Stomach smooth muscle (tissue), 2 donors: ENCODE measurements at regions not wholly inside any gene's neighbourhood (a gene's known extent, or its start where the extent isn't known, plus 50 kb on each side); places are given as distances from the start of the nearest gene placed in this dataset.

Experiments used
- H3K27ac ChIP-seq: one replicate; pipeline ENCODE4 v1.7.0; 2013; ENCODE audit warnings: mild to moderate bottlenecking, low read length, inconsistent platforms
- H3K27me3 ChIP-seq, 2 donors: one replicate each; pipeline ENCODE4 v1.7.0; 2013; ENCODE audit warnings: low read length in 2 of 2; ENCODE audit not compliant: insufficient read depth in 2 of 2, control insufficient read depth in 1 of 2
- H3K36me3 ChIP-seq, 2 donors: one replicate each; pipeline ENCODE4 v1.7.0; 2013; ENCODE audit warnings: low read length in 2 of 2; ENCODE audit not compliant: control insufficient read depth in 2 of 2, insufficient read depth in 2 of 2
- H3K4me1 ChIP-seq: one replicate; pipeline ENCODE4 v1.7.0; 2013; ENCODE audit warnings: low read length; ENCODE audit not compliant: control insufficient read depth, insufficient read depth
- H3K4me3 ChIP-seq, 2 donors: one replicate each; pipeline ENCODE4 v1.7.0; 2013; ENCODE audit warnings: low read length in 2 of 2
- H3K9ac ChIP-seq, 2 donors: one replicate each; pipeline ENCODE4 v1.7.0; 2013; ENCODE audit warnings: low read length in 2 of 2, mild to moderate bottlenecking in 1 of 2
- H3K9me3 ChIP-seq, 2 donors: one replicate each; pipeline ENCODE4 v1.7.0; 2013; ENCODE audit warnings: low read length in 2 of 2; ENCODE audit not compliant: control insufficient read depth in 2 of 2
- donor health status: healthy.
- donor health status: Pancreatic carcinoma.

DNA sequence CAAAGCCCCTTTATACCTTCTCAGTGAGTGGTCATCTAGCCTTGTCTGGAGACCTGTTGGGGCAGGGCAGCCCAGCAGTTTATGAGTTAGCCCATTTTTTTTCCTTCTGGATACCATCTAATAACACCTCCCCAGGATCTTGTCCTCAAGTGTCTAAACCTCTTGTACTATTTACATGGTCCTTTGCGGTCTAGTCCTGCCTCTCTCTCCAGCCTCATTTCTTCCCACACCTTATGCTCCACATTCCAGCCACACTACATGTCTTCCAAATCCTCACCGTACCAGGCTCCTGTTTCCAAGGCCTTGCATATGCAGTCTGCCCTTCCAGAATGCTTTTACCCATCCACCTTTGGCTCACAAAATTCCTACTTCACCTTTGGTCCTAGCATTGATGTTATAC, 77.2 kb downstream of the ADRB2 start:
- Histone ChIP-seq H3K9ac (no peak overlapping the region), H3K4me3 (no peak overlapping the region), H3K27ac (peak overlapping the region; percentile 81), H3K36me3 (no peaks in the 10 kb centered on the region), H3K9me3 (no peaks in the 10 kb centered on the region), H3K27me3 (no peaks in the 10 kb centered on the region), H3K4me1 (peaks cover 17% of the 10 kb centered on the region)

DNA sequence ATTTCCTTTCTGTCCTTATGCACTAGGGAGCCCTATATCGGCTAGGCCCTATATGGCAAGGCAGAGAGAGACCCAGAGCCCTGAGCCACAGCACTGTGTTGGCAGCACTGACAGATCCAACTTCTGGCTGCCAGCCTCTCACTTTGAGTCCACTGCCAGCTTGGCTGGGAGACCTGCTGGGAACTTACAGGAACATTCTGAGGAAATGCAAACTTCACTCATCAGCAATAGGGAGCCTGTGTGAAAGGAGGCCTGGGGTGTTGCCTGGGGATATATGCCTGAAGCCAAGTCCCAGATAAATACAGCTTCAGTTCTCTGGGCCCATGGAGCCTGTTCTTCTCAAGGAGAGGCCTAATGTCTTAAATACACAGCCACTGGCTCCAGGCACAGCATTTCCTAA, 78.0 kb downstream of the ADRB2 start:
- Histone ChIP-seq H3K9me3 (no peaks in the 10 kb centered on the region), H3K36me3 (no peaks in the 10 kb centered on the region), H3K27ac (peak overlapping the region; percentile 81), H3K4me1 (peaks cover 21% of the 10 kb centered on the region), H3K9ac (peak overlapping the region; percentile 2 to 39), H3K4me3 (no peak overlapping the region), H3K27me3 (no peaks in the 10 kb centered on the region)

GRCh38 chr5:148905541-148905940, 79.1 kb downstream of the ADRB2 start:
- H3K4me1 ChIP-seq = peaks cover 21% of the 10 kb centered on the region
- no peaks in the 10 kb centered on the region for H3K9me3 ChIP-seq
- H3K27ac ChIP-seq = peak overlapping the region; percentile 81
- H3K27me3 ChIP-seq = no peaks in the 10 kb centered on the region
- no peak overlapping the region for H3K4me3 ChIP-seq
- no peaks in the 10 kb centered on the region for H3K36me3 ChIP-seq
- peak overlapping the region in 1 of 2 donors; percentile 39 for H3K9ac ChIP-seq

DNA sequence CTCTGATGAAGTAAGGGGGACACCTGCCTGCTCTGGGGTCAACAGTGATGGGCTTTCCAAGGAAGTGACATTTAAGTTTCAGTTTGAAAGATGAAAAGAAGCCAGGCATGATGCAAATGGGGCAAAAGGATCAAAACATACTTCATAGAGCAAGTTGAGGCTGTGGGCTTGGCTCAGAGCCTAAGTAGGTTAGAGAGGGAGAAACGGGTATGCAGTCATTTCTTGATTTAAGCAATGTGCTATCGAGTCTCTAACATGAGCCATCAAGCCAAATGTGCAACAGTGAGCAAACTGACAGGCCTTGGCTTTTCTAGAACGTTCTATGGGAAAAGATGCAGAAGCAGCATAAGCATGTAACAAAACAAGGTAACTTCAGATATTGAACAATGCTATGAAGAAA, 80.6 kb downstream of the ADRB2 start:
- no peak overlapping the region for H3K4me3 ChIP-seq
- H3K4me1 ChIP-seq = peaks cover 27% of the 10 kb centered on the region
- H3K9ac ChIP-seq = no peak overlapping the region
- no peak overlapping the region for H3K27ac ChIP-seq
- H3K27me3 ChIP-seq = no peaks in the 10 kb centered on the region
- no peaks in the 10 kb centered on the region for H3K9me3 ChIP-seq
- no peaks in the 10 kb centered on the region for H3K36me3 ChIP-seq

DNA sequence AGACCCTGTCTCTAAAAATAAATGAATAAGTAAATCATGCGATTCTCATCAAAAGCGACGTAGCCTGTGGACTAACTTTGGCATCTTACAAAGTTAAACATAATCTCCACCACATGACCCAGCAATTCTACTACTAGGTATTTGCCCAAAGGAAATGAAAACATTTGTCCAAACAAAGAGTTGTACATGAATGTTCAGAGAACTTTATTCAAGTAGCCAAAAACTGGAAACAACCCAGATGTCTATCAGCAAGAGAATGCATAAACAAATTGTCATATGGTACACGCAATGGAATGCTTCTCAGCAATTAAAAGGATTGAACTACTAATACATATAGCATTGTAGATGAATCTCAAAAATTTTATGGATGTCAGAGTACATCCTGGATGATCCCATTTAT, 82.6 kb downstream of the ADRB2 start:
- Histone ChIP-seq H3K4me3 (no peak overlapping the region), H3K27me3 (no peaks in the 10 kb centered on the region), H3K36me3 (no peaks in the 10 kb centered on the region), H3K4me1 (peaks cover 30% of the 10 kb centered on the region), H3K27ac (no peak overlapping the region), H3K9ac (no peak overlapping the region), H3K9me3 (no peaks in the 10 kb centered on the region)

DNA sequence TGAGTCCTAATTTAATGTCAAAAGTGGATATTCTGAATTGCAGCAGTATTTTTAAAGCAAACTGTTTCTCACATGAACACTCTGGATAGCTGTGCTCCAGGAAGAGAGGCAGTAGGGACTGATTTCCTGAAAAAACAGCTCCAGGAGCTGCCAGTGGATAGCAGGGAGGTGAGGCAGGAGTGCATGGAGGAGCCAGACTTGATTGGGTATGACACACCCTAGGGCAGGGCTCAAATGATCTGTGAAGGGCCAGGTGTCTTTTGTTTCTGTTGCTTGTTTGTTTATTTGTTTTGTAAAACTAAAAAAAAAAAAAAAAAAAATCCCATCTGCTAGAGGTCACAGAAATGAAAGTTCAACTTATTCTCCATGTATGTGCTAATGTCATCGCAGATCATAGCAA, 83.4 kb downstream of the ADRB2 start:
- peaks cover 24% of the 10 kb centered on the region for H3K4me1 ChIP-seq
- H3K27ac ChIP-seq = no peak overlapping the region
- H3K9me3 ChIP-seq = no peaks in the 10 kb centered on the region
- no peak overlapping the region for H3K4me3 ChIP-seq
- H3K9ac ChIP-seq = no peak overlapping the region
- H3K27me3 ChIP-seq = no peaks in the 10 kb centered on the region
- H3K36me3 ChIP-seq = no peaks in the 10 kb centered on the region

GRCh38 chr5:148910216-148910615, 83.8 kb downstream of the ADRB2 start:
- no peak overlapping the region for H3K4me3 ChIP-seq
- no peaks in the 10 kb centered on the region for H3K36me3 ChIP-seq
- no peak overlapping the region for H3K27ac ChIP-seq
- no peak overlapping the region for H3K9ac ChIP-seq
- peaks cover 21% of the 10 kb centered on the region for H3K4me1 ChIP-seq
- no peaks in the 10 kb centered on the region for H3K27me3 ChIP-seq
- H3K9me3 ChIP-seq = no peaks in the 10 kb centered on the region

DNA sequence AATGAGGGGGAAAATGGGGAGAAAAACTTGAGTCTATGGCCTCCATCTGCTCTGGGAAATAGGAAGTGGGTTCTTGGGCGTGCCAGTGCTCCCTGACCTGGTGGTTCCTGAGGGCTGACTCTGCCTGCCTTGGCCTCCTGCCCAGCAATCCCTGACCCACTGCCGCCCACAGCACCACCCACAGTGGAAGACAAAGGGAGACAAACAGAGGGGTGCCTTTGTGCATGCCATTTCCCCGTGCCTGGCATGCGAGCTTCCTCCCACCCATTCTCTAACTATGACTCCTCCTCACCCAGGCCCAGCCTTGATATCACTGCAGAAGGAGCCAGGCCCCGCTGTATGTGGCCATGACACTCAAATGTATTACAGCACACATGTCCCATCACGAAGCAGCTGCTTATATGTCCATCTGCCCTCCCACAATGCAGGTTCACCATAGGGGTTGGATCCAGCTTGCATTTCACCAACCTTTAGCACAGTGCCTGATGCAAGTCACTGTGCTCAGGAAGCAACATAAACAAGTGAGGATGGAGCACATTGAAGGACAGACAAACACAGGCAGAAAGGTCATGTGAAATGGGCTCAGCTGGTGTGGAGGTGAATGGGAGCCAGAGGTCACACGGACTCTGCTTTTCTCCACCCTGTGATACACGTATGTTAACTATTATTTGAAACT, 84.4 kb downstream of the ADRB2 start:
- Histone ChIP-seq H3K27me3 (no peaks in the 10 kb centered on the region), H3K27ac (no peak overlapping the region), H3K4me1 (peaks cover 19% of the 10 kb centered on the region), H3K9me3 (no peaks in the 10 kb centered on the region), H3K9ac (no peak overlapping the region), H3K36me3 (no peaks in the 10 kb centered on the region), H3K4me3 (no peak overlapping the region)

DNA sequence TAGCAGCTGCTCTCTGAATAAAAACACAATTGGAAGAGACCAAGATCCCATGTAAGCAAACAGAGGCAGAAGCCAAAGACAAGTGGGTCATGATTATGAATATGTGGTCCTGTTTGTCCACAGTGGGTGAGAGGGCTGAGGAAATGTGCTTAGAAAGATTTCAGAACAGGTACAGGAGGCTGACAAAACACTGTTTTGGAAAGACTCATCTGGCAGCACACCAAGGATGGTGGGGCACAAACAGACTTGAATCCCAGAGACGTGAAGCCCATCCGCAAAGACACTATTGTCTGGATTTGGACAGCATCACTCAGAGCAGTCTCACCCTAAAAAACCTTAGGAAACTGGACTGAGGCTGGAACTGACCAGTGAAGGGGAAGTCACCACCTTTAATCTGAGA, 85.0 kb downstream of the ADRB2 start:
- Histone ChIP-seq H3K4me1 (peaks cover 19% of the 10 kb centered on the region), H3K27me3 (no peaks in the 10 kb centered on the region), H3K36me3 (no peaks in the 10 kb centered on the region), H3K9ac (no peak overlapping the region), H3K9me3 (no peaks in the 10 kb centered on the region), H3K27ac (no peak overlapping the region), H3K4me3 (no peak overlapping the region)

- Histone ChIP-seq H3K4me1 (peaks cover 19% of the 10 kb centered on the region), H3K4me3 (no peak overlapping the region), H3K9ac (no peak overlapping the region), H3K27me3 (no peaks in the 10 kb centered on the region), H3K36me3 (no peaks in the 10 kb centered on the region), H3K27ac (no peak overlapping the region), H3K9me3 (no peaks in the 10 kb centered on the region)
These were observed 85.7 kb downstream of the ADRB2 start for GRCh38 chr5:148912146-148912545.

- Histone ChIP-seq H3K9ac (no peak overlapping the region), H3K27me3 (no peaks in the 10 kb centered on the region), H3K4me3 (no peak overlapping the region), H3K36me3 (no peaks in the 10 kb centered on the region), H3K27ac (no peak overlapping the region), H3K9me3 (no peaks in the 10 kb centered on the region), H3K4me1 (peaks cover 19% of the 10 kb centered on the region)
These were observed 86.4 kb downstream of the ADRB2 start for GRCh38 chr5:148912714-148913398.
